ENCODE measurements at regions not wholly inside any gene's neighbourhood (a gene's known extent, or its start where the extent isn't known, plus 50 kb on each side); places are given as distances from the start of the nearest gene placed in this dataset.

DNA sequence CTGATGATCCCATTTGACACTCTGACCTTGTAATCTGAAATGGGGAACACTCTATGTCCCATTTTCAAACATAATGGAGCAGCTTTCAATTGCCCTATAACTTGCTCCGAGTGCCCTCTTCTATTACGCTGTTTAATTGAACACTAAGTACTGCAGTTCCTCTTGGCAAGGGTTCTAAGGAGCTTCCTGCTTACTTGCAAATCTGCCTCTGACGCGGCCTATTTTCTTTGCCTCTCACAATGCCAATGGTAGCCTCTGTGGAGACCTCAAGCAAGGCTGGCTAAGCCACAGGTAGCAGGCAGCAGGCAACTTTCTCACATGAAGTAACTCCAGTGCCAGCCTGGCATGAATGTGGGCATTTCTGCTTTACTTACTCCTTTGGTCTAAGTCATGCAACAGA is 443.4 kb upstream of the TRPC7 start:
- Mint-ChIP-seq H3K27ac (no peak overlapping the region), H3K9me3 (ENCODE audit: insufficient read depth) (no peaks in the 10 kb centered on the region), H3K27me3 (ENCODE audit: low read depth) (no peaks in the 10 kb centered on the region), H3K36me3 (ENCODE audit: low read depth) (no peaks in the 10 kb centered on the region), H3K4me1 (ENCODE audit: low read depth) (no peaks in the 10 kb centered on the region), H3K4me3 (no peak overlapping the region)
- no peak for DNase-seq
- ATAC-seq: no peak
- ChIA-PET CTCF (no interaction called here), POLR2A (no interaction called here)

- Mint-ChIP-seq H3K36me3 (ENCODE audit: low read depth) (no peaks in the 10 kb centered on the region), H3K4me3 (no peak overlapping the region), H3K27me3 (ENCODE audit: low read depth) (no peaks in the 10 kb centered on the region), H3K9me3 (ENCODE audit: insufficient read depth) (no peaks in the 10 kb centered on the region), H3K4me1 (ENCODE audit: low read depth) (no peaks in the 10 kb centered on the region), H3K27ac (no peak overlapping the region)
- ChIA-PET CTCF (no interaction called here), POLR2A (no interaction called here)
- ATAC-seq (no peak), DNase-seq (no peak)
Measured at GRCh38 chr5:136805466-136805865, 440.1 kb upstream of the TRPC7 start.

DNA sequence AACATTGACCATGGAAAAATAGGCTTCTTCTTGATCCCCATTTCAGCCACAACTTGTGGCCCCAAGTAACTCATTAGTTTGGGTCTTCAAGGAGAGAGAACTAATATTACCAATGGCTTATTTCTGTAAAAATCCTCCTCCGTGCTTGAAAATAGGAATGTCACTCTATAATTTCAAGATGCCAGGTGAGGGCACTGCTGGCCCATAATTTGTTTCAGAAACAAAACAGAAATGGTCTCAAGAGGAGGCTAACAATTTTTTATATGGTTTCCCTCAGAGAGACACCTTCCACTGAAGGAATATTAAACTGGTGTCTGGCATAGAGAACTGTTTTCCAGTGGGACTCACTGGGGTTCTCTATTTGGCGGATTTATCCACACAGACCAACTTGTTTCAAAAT is 437.0 kb upstream of the TRPC7 start:
- no peak for ATAC-seq
- no peak for DNase-seq
- Mint-ChIP-seq H3K27me3 (ENCODE audit: low read depth) (no peaks in the 10 kb centered on the region), H3K27ac (no peak overlapping the region), H3K4me1 (ENCODE audit: low read depth) (no peaks in the 10 kb centered on the region), H3K4me3 (no peak overlapping the region), H3K9me3 (ENCODE audit: insufficient read depth) (no peaks in the 10 kb centered on the region), H3K36me3 (ENCODE audit: low read depth) (no peaks in the 10 kb centered on the region)
- CTCF ChIA-PET: no interaction called here
- POLR2A ChIA-PET: no interaction called here

GRCh38 chr5:136799806-136800372 is 434.5 kb upstream of the TRPC7 start:
- H3K4me3 Mint-ChIP-seq: no peak overlapping the region
- H3K27ac Mint-ChIP-seq: no peak overlapping the region

DNA sequence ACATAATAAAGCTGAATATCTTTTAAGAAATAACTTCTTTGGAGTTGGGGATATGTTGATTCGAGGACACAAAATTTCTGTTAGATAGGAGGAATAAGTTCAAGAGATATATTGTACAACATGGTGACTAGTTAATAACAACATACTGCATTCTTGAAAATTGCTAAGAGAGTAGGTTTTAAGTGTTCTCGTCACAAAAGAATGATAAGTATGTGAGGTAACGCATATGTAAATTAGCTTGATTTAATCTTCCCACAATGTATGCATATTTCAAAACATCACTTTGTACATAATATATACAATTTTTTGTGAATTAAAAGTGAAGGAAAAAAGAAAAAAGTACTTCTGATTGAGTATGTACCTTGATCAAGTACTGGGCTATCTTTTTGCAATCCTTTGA is 428.0 kb upstream of the TRPC7 start:
- Mint-ChIP-seq H3K9me3 (ENCODE audit: insufficient read depth) (peaks cover 10% of the 10 kb centered on the region), H3K27me3 (ENCODE audit: low read depth) (no peaks in the 10 kb centered on the region), H3K4me3 (no peak overlapping the region), H3K36me3 (ENCODE audit: low read depth) (no peaks in the 10 kb centered on the region), H3K4me1 (ENCODE audit: low read depth) (no peaks in the 10 kb centered on the region), H3K27ac (no peak overlapping the region)
- POLR2A ChIA-PET: no interaction called here
- CTCF ChIA-PET: no interaction called here
- ATAC-seq (no peak), DNase-seq (no peak)

More at GRCh38 chr5:136799806-136800372, 434.5 kb upstream of the TRPC7 start:
- H3K36me3 Mint-ChIP-seq (ENCODE audit: low read depth): no peaks in the 10 kb centered on the region
- POLR2A ChIA-PET: no interaction called here
- no peaks in the 10 kb centered on the region for H3K9me3 Mint-ChIP-seq (ENCODE audit: insufficient read depth)
- no peak for DNase-seq
- no peaks in the 10 kb centered on the region for H3K27me3 Mint-ChIP-seq (ENCODE audit: low read depth)
- no peak for ATAC-seq
- CTCF ChIA-PET: no interaction called here
- no peaks in the 10 kb centered on the region for H3K4me1 Mint-ChIP-seq (ENCODE audit: low read depth)

DNA sequence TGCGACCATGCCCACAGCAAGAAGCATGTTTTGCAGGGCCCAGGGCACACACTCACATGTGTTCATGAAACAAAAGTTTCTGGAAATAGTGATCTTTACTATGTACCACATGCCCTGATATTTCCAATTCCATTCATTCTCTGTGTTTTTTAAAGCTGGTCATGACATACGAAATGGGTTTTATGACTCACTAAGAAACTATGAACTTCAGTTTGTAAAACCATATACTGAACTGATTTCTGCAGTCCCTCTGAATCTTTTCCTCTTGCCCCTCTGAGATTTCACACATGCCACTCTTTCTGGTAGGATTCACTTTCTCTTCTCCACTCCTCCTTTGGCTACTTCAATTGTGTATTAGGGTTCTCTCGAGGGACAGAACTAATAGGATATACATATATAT is 416.1 kb upstream of the TRPC7 start:
- no peaks in the 10 kb centered on the region for H3K36me3 Mint-ChIP-seq (ENCODE audit: low read depth)
- no peaks in the 10 kb centered on the region for H3K9me3 Mint-ChIP-seq (ENCODE audit: insufficient read depth)
- POLR2A ChIA-PET: no interaction called here
- CTCF ChIA-PET: no interaction called here
- ATAC-seq: no peak
- H3K27me3 Mint-ChIP-seq (ENCODE audit: low read depth): no peaks in the 10 kb centered on the region
- H3K4me3 Mint-ChIP-seq: no peak overlapping the region
- no peaks in the 10 kb centered on the region for H3K4me1 Mint-ChIP-seq (ENCODE audit: low read depth)
- H3K27ac Mint-ChIP-seq: no peak overlapping the region
- DNase-seq: no peak

GRCh38 chr5:136780518-136780917 is 415.2 kb upstream of the TRPC7 start:
- H3K27me3 Mint-ChIP-seq (ENCODE audit: low read depth): no peaks in the 10 kb centered on the region
- no peaks in the 10 kb centered on the region for H3K36me3 Mint-ChIP-seq (ENCODE audit: low read depth)
- no peak overlapping the region for H3K4me3 Mint-ChIP-seq
- no peaks in the 10 kb centered on the region for H3K9me3 Mint-ChIP-seq (ENCODE audit: insufficient read depth)
- no peak for ATAC-seq
- no peak overlapping the region for H3K27ac Mint-ChIP-seq
- H3K4me1 Mint-ChIP-seq (ENCODE audit: low read depth): no peaks in the 10 kb centered on the region
- ChIA-PET CTCF (no interaction called here), POLR2A (no interaction called here)
- DNase-seq: no peak

- no peaks in the 10 kb centered on the region for H3K9me3 Mint-ChIP-seq (ENCODE audit: insufficient read depth)
- H3K27ac Mint-ChIP-seq: no peak overlapping the region
- no peaks in the 10 kb centered on the region for H3K36me3 Mint-ChIP-seq (ENCODE audit: low read depth)
- ATAC-seq (no peak), DNase-seq (no peak)
- no peak overlapping the region for H3K4me3 Mint-ChIP-seq
- H3K27me3 Mint-ChIP-seq (ENCODE audit: low read depth): no peaks in the 10 kb centered on the region
- ChIA-PET POLR2A (interaction anchor here (0.6 kb wide), 1 partner anchor 501 kb away, joined by 3 read pairs; no protein-coding TSS in a partner anchor), CTCF (no interaction called here)
- H3K4me1 Mint-ChIP-seq (ENCODE audit: low read depth): no peaks in the 10 kb centered on the region
Measured at GRCh38 chr5:136776022-136776927, 410.9 kb upstream of the TRPC7 start.

DNA sequence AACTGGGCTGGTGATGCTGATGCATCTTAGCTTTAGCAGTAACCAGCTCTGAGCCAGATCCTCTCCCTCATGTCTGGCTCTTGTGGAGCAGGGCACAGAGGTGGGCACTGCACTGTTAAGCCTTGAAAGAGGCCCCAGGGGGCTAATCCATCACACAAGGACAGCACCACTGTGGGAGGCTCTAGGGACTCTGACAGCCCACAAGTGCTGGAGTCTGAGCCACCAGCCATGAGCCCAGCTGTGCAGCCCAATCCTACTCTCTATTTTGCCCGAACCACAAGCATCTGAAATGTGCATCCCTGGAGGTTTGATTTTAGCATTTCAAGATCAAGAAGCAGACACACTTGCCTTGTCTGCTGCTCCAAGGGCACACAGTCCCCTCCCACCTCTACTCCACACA is 407.1 kb upstream of the TRPC7 start:
- POLR2A ChIA-PET: no interaction called here
- H3K27me3 Mint-ChIP-seq (ENCODE audit: low read depth): no peaks in the 10 kb centered on the region
- H3K27ac Mint-ChIP-seq: no peak overlapping the region
- ATAC-seq: no peak
- CTCF ChIA-PET: no interaction called here
- no peaks in the 10 kb centered on the region for H3K36me3 Mint-ChIP-seq (ENCODE audit: low read depth)
- DNase-seq: no peak
- no peaks in the 10 kb centered on the region for H3K9me3 Mint-ChIP-seq (ENCODE audit: insufficient read depth)
- H3K4me1 Mint-ChIP-seq (ENCODE audit: low read depth): no peaks in the 10 kb centered on the region
- no peak overlapping the region for H3K4me3 Mint-ChIP-seq

DNA sequence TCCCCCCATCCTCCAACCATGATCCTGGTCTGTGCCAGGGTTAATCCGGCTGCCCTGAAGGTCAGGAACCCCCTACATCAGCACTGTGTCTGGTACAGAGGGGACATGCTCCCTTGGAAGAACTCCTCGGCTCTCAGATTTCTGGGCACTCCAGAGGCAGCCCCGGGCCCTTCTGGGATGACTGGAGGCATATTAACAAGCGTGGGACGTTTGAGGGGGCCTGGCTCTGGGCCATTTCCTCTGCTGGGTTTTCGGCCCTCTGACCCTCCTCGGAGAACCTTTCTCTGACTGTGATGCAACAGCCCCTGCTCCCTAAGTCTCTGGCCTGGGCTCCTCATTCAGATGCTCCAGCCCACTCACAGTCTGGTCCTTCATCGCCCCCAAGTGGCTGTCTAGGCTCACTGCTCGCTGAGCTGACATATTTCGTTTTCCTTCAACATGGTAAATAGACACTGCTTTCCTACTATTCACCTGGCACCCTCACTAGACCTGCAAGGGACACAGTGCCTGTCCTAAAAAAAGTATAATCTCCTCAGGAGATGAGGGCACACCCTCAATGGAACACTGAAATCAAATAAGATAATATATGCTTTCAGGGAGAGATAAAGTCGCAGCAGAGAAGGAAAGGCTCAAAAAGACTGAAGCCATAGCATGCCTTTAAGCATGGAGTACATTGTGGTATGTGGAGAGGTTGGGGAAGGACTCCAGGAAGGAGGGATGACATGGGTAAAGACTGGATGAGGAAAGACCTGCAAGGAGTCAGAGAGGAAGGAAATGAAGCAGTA is 404.7 kb upstream of the TRPC7 start:
- Mint-ChIP-seq H3K4me1 (ENCODE audit: low read depth) (no peaks in the 10 kb centered on the region), H3K36me3 (ENCODE audit: low read depth) (no peaks in the 10 kb centered on the region), H3K27me3 (ENCODE audit: low read depth) (no peaks in the 10 kb centered on the region), H3K9me3 (ENCODE audit: insufficient read depth) (no peaks in the 10 kb centered on the region), H3K4me3 (no peak overlapping the region), H3K27ac (no peak overlapping the region)
- ATAC-seq (no peak), DNase-seq (peak; percentile 48)
- ChIA-PET POLR2A (no interaction called here), CTCF (interaction anchor here (0.6 to 1.7 kb wide), 2 partner anchors 516 to 521 kb away, joined by 3 to 7 read pairs; no protein-coding TSS in a partner anchor)

DNA sequence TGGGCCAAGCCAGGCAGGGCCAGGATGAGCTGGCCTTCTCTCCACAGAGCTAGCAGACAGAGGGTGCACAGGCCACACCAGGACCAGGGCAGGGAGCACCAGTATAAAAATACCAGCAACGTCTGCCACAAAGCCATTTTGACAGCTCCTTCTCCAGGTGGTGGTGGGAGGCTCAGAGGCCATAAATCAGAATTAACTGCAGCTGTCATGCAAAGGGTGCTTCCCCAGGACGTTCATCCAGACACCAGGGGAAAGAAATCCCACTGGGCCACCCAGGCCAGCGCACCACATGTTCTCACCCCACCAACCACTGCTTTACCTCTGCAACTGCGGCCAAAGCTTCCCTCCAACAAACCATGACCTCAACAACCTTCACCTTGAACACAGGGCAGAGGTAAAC is 403.7 kb upstream of the TRPC7 start:
- POLR2A ChIA-PET: no interaction called here

GRCh38 chr5:136768457-136768856 is 403.1 kb upstream of the TRPC7 start:
- DNase-seq (no peak), ATAC-seq (no peak)
- CTCF ChIA-PET: interaction anchor here (0.8 kb wide), 1 partner anchor 519 kb away, joined by 5 read pairs; no protein-coding TSS in a partner anchor
- Mint-ChIP-seq H3K36me3 (ENCODE audit: low read depth) (no peaks in the 10 kb centered on the region), H3K9me3 (ENCODE audit: insufficient read depth) (no peaks in the 10 kb centered on the region), H3K4me1 (ENCODE audit: low read depth) (no peaks in the 10 kb centered on the region), H3K4me3 (no peak overlapping the region), H3K27me3 (ENCODE audit: low read depth) (no peaks in the 10 kb centered on the region), H3K27ac (no peak overlapping the region)
- POLR2A ChIA-PET: no interaction called here

More for the DNA sequence above, 403.7 kb upstream of the TRPC7 start:
- no peak overlapping the region for H3K27ac Mint-ChIP-seq
- H3K4me1 Mint-ChIP-seq (ENCODE audit: low read depth): no peaks in the 10 kb centered on the region
- no peak for ATAC-seq
- DNase-seq: no peak
- no peaks in the 10 kb centered on the region for H3K36me3 Mint-ChIP-seq (ENCODE audit: low read depth)
- H3K9me3 Mint-ChIP-seq (ENCODE audit: insufficient read depth): no peaks in the 10 kb centered on the region
- CTCF ChIA-PET: interaction anchor here (1.7 kb wide), 1 partner anchor 520 kb away, joined by 7 read pairs; no protein-coding TSS in a partner anchor
- no peak overlapping the region for H3K4me3 Mint-ChIP-seq
- no peaks in the 10 kb centered on the region for H3K27me3 Mint-ChIP-seq (ENCODE audit: low read depth)

Data from activated CD8-positive, alpha-beta T cell treated with anti-CD3 and anti-CD28 coated beads, Interleukin-2, amount 10 ng/mL, durations not matched to agents 7 days and 5 days (primary cell).